Upper lobe of left lung (tissue), 4 donors: ENCODE measurements at regions not wholly inside any gene's neighbourhood (a gene's known extent, or its start where the extent isn't known, plus 50 kb on each side); places are given as distances from the start of the nearest gene placed in this dataset.

Source experiments
- CTCF ChIP-seq, 6 experiments: fragments of 450-650 bp in 4 of 6; fragments of 200-600 bp in 2 of 6; sonication (generic) in 2 of 6; IDR thresholded peaks; one replicate each; pipeline ENCODE4 v1.5.1; 2016 to 2019; ENCODE audit warnings: antibody characterized with exemption in 6 of 6
- POLR2A ChIP-seq, 4 donors: fragments of 450-650 bp; IDR thresholded peaks; one replicate each; pipeline ENCODE4 v1.5.1; 2016 to 2017; ENCODE audit warnings: antibody characterized with exemption in 4 of 4, mild to moderate bottlenecking in 2 of 4
- POLR2AphosphoS5 ChIP-seq, 2 donors: sonication (generic); formaldehyde crosslinking; IDR thresholded peaks; one replicate each; pipeline ENCODE4 v1.5.1; 2017; ENCODE audit warnings: antibody characterized with exemption in 2 of 2

GRCh38 chr2:64349131-64349530 is 104.8 kb upstream of the LGALSL start:
- no peak for TF ChIP-seq CTCF (IDR thresholded peaks at IDR 0.05)
- TF ChIP-seq POLR2AphosphoS5 (IDR thresholded peaks at IDR 0.05): no peak
- no peak for TF ChIP-seq POLR2A (IDR thresholded peaks at IDR 0.05)
